WTC11 (cell line): ENCODE measurements at regions not wholly inside any gene's neighbourhood (a gene's known extent, or its start where the extent isn't known, plus 50 kb on each side); places are given as distances from the start of the nearest gene placed in this dataset.

Source experiments
- ATAC-seq: fragments of 200-7000 bp; cut with Tn5 transposase; 2 replicates; pipeline ENCODE4 v1.10.0; 2021; ENCODE audit warnings: mild to moderate bottlenecking, moderate library complexity
- CTCF ChIA-PET: fragments of 300-600 bp; sonication (Branson Sonifier 250); formaldehyde crosslinking; loops from one replicate; lab custom pipeline; 2021; ENCODE audit warnings: antibody characterized with exemption; lab: Charles Lee
- POLR2A ChIA-PET: fragments of 350-600 bp; sonication (Branson Sonifier 250); formaldehyde crosslinking; loops from one replicate; lab custom pipeline; 2021; ENCODE audit warnings: antibody characterized with exemption; lab: Charles Lee
- DNase-seq: peaks from one replicate; pipeline ENCODE4 v3.0.0; 2021; ENCODE audit warnings: low spot score
- H3K27ac Mint-ChIP-seq: 2 replicates; pipeline ENCODE4 v1.8.0; 2021; ENCODE audit warnings: mixed read lengths
- H3K27me3 Mint-ChIP-seq: 2 replicates; pipeline ENCODE4 v1.8.0; 2021; ENCODE audit warnings: low read depth, mild to moderate bottlenecking, moderate library complexity, mixed read lengths
- H3K36me3 Mint-ChIP-seq: 2 replicates; pipeline ENCODE4 v1.8.0; 2021; ENCODE audit warnings: mixed read lengths
- H3K4me1 Mint-ChIP-seq: 2 replicates; pipeline ENCODE4 v1.8.0; 2022; ENCODE audit warnings: mixed read lengths
- H3K4me3 Mint-ChIP-seq: 2 replicates; pipeline ENCODE4 v1.8.0; 2021; ENCODE audit warnings: mild to moderate bottlenecking, moderate library complexity, mixed read lengths
- H3K9me3 Mint-ChIP-seq: 2 replicates; pipeline ENCODE4 v1.8.0; 2021; ENCODE audit warnings: mixed read lengths
- ATF1 ChIP-seq: sonication (generic); formaldehyde crosslinking; IDR thresholded peaks from 2 replicates; pipeline ENCODE4 v1.8.1; 2023; ENCODE audit warnings: mild to moderate bottlenecking, moderate library complexity, missing genetic modification reagents
- ATF2 ChIP-seq: sonication (generic); formaldehyde crosslinking; IDR thresholded peaks from 2 replicates; pipeline ENCODE4 v1.8.1; 2022; ENCODE audit warnings: low read depth, missing genetic modification reagents, borderline replicate concordance
- ATF3 ChIP-seq: sonication (generic); formaldehyde crosslinking; conservative IDR thresholded peaks from 2 replicates; pipeline ENCODE4 v1.8.1; 2022; ENCODE audit warnings: mild to moderate bottlenecking, missing genetic modification reagents
- ATF6 ChIP-seq: sonication (generic); formaldehyde crosslinking; IDR thresholded peaks from 2 replicates; pipeline ENCODE4 v1.8.1; 2023; ENCODE audit warnings: mild to moderate bottlenecking, missing genetic modification reagents
- CREM ChIP-seq: sonication (generic); formaldehyde crosslinking; IDR thresholded peaks from 2 replicates; pipeline ENCODE4 v1.8.1; 2022; ENCODE audit warnings: mild to moderate bottlenecking, missing genetic modification reagents, moderate library complexity
- FOXJ3 ChIP-seq: sonication (generic); formaldehyde crosslinking; IDR thresholded peaks from 2 replicates; pipeline ENCODE4 v1.9.0; 2021; ENCODE audit warnings: missing genetic modification reagents, mild to moderate bottlenecking, borderline replicate concordance
- GABPB1 ChIP-seq: sonication (generic); formaldehyde crosslinking; IDR thresholded peaks from 2 replicates; pipeline ENCODE4 v1.8.1; 2023; ENCODE audit warnings: mild to moderate bottlenecking, missing genetic modification reagents
- IRF2 ChIP-seq: sonication (generic); formaldehyde crosslinking; IDR thresholded peaks from 2 replicates; pipeline ENCODE4 v1.8.0; 2022; ENCODE audit warnings: low read depth, missing genetic modification reagents, borderline replicate concordance
- JAZF1 ChIP-seq: fragments of 250-450 bp; sonication (Bioruptor Pico); IDR thresholded peaks from 2 replicates; pipeline ENCODE4 v1.9.0; 2021; ENCODE audit warnings: moderate library complexity, mild to moderate bottlenecking, inconsistent platforms
- JUN ChIP-seq: sonication (generic); formaldehyde crosslinking; IDR thresholded peaks from 2 replicates; pipeline ENCODE4 v1.8.0; 2023; ENCODE audit warnings: mild to moderate bottlenecking, missing genetic modification reagents
- PRDM15 ChIP-seq: sonication (generic); formaldehyde crosslinking; IDR thresholded peaks from 2 replicates; pipeline ENCODE4 v1.8.0; 2022; ENCODE audit warnings: missing genetic modification reagents
- PREB ChIP-seq: sonication (generic); formaldehyde crosslinking; IDR thresholded peaks from 2 replicates; pipeline ENCODE4 v1.8.1; 2022; ENCODE audit warnings: mild to moderate bottlenecking, missing genetic modification reagents, moderate library complexity, borderline replicate concordance
- SMAD3 ChIP-seq: sonication (generic); formaldehyde crosslinking; IDR thresholded peaks from 2 replicates; pipeline ENCODE4 v1.8.0; 2022; ENCODE audit warnings: missing genetic modification reagents, mild to moderate bottlenecking, borderline replicate concordance
- STAT6 ChIP-seq: sonication (generic); formaldehyde crosslinking; conservative IDR thresholded peaks from 2 replicates; pipeline ENCODE4 v1.8.1; 2023; ENCODE audit warnings: mild to moderate bottlenecking, low read depth, missing genetic modification reagents, moderate library complexity
- TP53 ChIP-seq: sonication (generic); formaldehyde crosslinking; IDR thresholded peaks from 2 replicates; pipeline ENCODE4 v1.8.1; 2023; ENCODE audit warnings: mild to moderate bottlenecking, missing genetic modification reagents
- USF2 ChIP-seq: sonication (generic); formaldehyde crosslinking; IDR thresholded peaks from 2 replicates; pipeline ENCODE4 v1.8.1; 2023; ENCODE audit warnings: mild to moderate bottlenecking, missing genetic modification reagents, moderate library complexity
- ZBTB21 ChIP-seq: sonication (generic); formaldehyde crosslinking; IDR thresholded peaks from 2 replicates; pipeline ENCODE4 v1.8.1; 2023; ENCODE audit warnings: mild to moderate bottlenecking, missing genetic modification reagents, borderline replicate concordance
- ZMAT4 ChIP-seq: fragments of 250-450 bp; sonication (Bioruptor Pico); IDR thresholded peaks from 2 replicates; pipeline ENCODE4 v1.9.0; 2021; ENCODE audit warnings: mild to moderate bottlenecking
- ZNF138 ChIP-seq: sonication (generic); formaldehyde crosslinking; conservative IDR thresholded peaks from 2 replicates; pipeline ENCODE4 v1.8.1; 2022; ENCODE audit warnings: mild to moderate bottlenecking, moderate library complexity, missing genetic modification reagents
- ZNF232 ChIP-seq: sonication (generic); formaldehyde crosslinking; IDR thresholded peaks from 2 replicates; pipeline ENCODE4 v1.8.0; 2022; ENCODE audit warnings: mild to moderate bottlenecking, missing genetic modification reagents
- ZNF317 ChIP-seq: sonication (generic); formaldehyde crosslinking; IDR thresholded peaks from 2 replicates; pipeline ENCODE4 v1.8.1; 2023; ENCODE audit warnings: low read depth, mild to moderate bottlenecking, moderate library complexity, missing genetic modification reagents, borderline replicate concordance
- ZNF396 ChIP-seq: fragments of 250-450 bp; sonication (Bioruptor Pico); IDR thresholded peaks from 2 replicates; pipeline ENCODE4 v1.8.0; 2021; ENCODE audit warnings: mild to moderate bottlenecking, moderate library complexity, borderline replicate concordance

- POLR2A ChIA-PET, result no interaction called here
- ATAC-seq (no peak), DNase-seq (no peak)
- no peaks in the 10 kb centered on the region for H3K36me3 Mint-ChIP-seq
- H3K27me3 Mint-ChIP-seq, result no peaks in the 10 kb centered on the region
- no peaks in the 10 kb centered on the region for H3K9me3 Mint-ChIP-seq
- no peaks in the 10 kb centered on the region for H3K4me1 Mint-ChIP-seq
- TF ChIP-seq ATF3 (CRISPR knock-in tag) (no peak), ZMAT4 (CRISPR knock-in tag) (no peak), ZNF396 (CRISPR knock-in tag) (no peak), FOXJ3 (no peak), ATF2 (no peak), JUN (no peak), ZNF317 (CRISPR knock-in tag) (no peak), PREB (CRISPR knock-in tag) (no peak), CREM (no peak), PRDM15 (CRISPR knock-in tag) (no peak), USF2 (no peak), ATF6 (CRISPR knock-in tag) (no peak), TP53 (no peak)
- no peak overlapping the region for H3K27ac Mint-ChIP-seq
- CTCF ChIA-PET, result no interaction called here
- H3K4me3 Mint-ChIP-seq, result no peak overlapping the region
Measured at GRCh38 chr4:19544446-19545125, 707.1 kb upstream of the SLIT2 start.

GRCh38 chr4:19540859-19541540, 710.7 kb upstream of the SLIT2 start:
- Mint-ChIP-seq H3K4me1 (no peaks in the 10 kb centered on the region), H3K4me3 (no peak overlapping the region), H3K36me3 (no peaks in the 10 kb centered on the region), H3K27ac (no peak overlapping the region), H3K9me3 (no peaks in the 10 kb centered on the region), H3K27me3 (no peaks in the 10 kb centered on the region)
- ChIA-PET POLR2A (no interaction called here), CTCF (no interaction called here)
- DNase-seq, result no peak
- no peak for ATAC-seq
- TF ChIP-seq ZBTB21 (CRISPR knock-in tag) (no peak), STAT6 (CRISPR knock-in tag) (no peak), ZNF138 (CRISPR knock-in tag) (no peak), JAZF1 (CRISPR knock-in tag) (no peak), GABPB1 (CRISPR knock-in tag) (no peak), ATF1 (CRISPR knock-in tag) (no peak), IRF2 (CRISPR knock-in tag) (no peak), ZNF232 (no peak), SMAD3 (CRISPR knock-in tag) (no peak)
